H1 (cell line): ENCODE measurements at regions not wholly inside any gene's neighbourhood (a gene's known extent, or its start where the extent isn't known, plus 50 kb on each side); places are given as distances from the start of the nearest gene placed in this dataset.

Experiments used
- CTCF ChIA-PET: fragments of 300-600 bp; sonication (Branson Sonifier 250); formaldehyde crosslinking; loops from one replicate; lab custom pipeline; 2021; ENCODE audit not compliant: partially characterized antibody; lab: Charles Lee
- POLR2A ChIA-PET: fragments of 300-600 bp; sonication (Branson Sonifier 250); formaldehyde crosslinking; loops from one replicate; lab custom pipeline; 2021; ENCODE audit warnings: inconsistent platforms; ENCODE audit not compliant: partially characterized antibody; lab: Charles Lee
- DNase-seq, 2 experiments: peaks; one replicate each; pipeline versions ENCODE4 v3.0.0 to v3.0.0-alpha.2; 2010 to 2022; ENCODE audit warnings: low spot score in 2 of 2, low read depth in 1 of 2, mixed read lengths in 1 of 2
- FAIRE-seq: peaks from 2 replicates; lab custom pipeline; 2011; peaks lifted over from hg19 to GRCh38; lab: Jason Lieb, UNC
- H2AFZ ChIP-seq: 2 replicates; pipeline ENCODE4 v1.8.1; 2012; ENCODE audit warnings: low read length, inconsistent platforms
- H2AK5ac ChIP-seq: 2 replicates; pipeline ENCODE4 v1.6.1; 2013; ENCODE audit warnings: low read depth, low read length
- H2BK120ac ChIP-seq: replicated peaks from 2 replicates; pipeline ENCODE3; 2013; ENCODE audit warnings: low read depth, low read length, inconsistent platforms
- H2BK12ac ChIP-seq: 2 replicates; pipeline ENCODE4 v1.6.1; 2013; ENCODE audit warnings: low read depth, low read length
- H2BK15ac ChIP-seq: 2 replicates; pipeline ENCODE4 v1.6.1; 2013; ENCODE audit warnings: low read length
- H2BK20ac ChIP-seq: 2 replicates; pipeline ENCODE4 v1.6.1; 2013; ENCODE audit warnings: low read length
- H2BK5ac ChIP-seq: 2 replicates; pipeline ENCODE4 v1.6.1; 2013; ENCODE audit warnings: low read depth, low read length
- H3K14ac ChIP-seq: 2 replicates; pipeline ENCODE4 v1.6.1; 2013; ENCODE audit warnings: inconsistent platforms; ENCODE audit not compliant: insufficient read length
- H3K18ac ChIP-seq: 2 replicates; pipeline ENCODE4 v1.6.1; 2013; ENCODE audit warnings: low read length; ENCODE audit errors: extremely low read depth
- H3K23ac ChIP-seq: 2 replicates; pipeline ENCODE4 v1.6.1; 2013; ENCODE audit warnings: inconsistent platforms; ENCODE audit not compliant: insufficient read length
- H3K23me2 ChIP-seq: 2 replicates; pipeline ENCODE4 v1.6.1; 2013; ENCODE audit warnings: low read depth, low read length
- H3K27ac ChIP-seq: 2 replicates; pipeline ENCODE4 v1.6.1; 2011; ENCODE audit warnings: low read depth, low read length, inconsistent platforms
- H3K27me3 ChIP-seq, 4 experiments: replicated peaks in 1 of 4; 1 replicate in 1 of 4; 2 replicates in 3 of 4; pipeline versions ENCODE4 v1.6.1 to v1.8.1; 2011 to 2013; ENCODE audit warnings: low read length in 3 of 4, mild to moderate bottlenecking in 3 of 4, inconsistent platforms in 2 of 4, mixed read lengths in 2 of 4, moderate library complexity in 1 of 4; ENCODE audit not compliant: control insufficient read depth in 3 of 4, insufficient read depth in 3 of 4; ENCODE audit errors: extremely low read depth in 1 of 4
- H3K36me3 ChIP-seq, 4 experiments: 2 replicates each; pipeline versions ENCODE4 v1.6.1 to v1.8.1; 2011 to 2013; ENCODE audit warnings: mild to moderate bottlenecking in 4 of 4, low read length in 3 of 4, moderate library complexity in 2 of 4, control low read depth in 1 of 4, inconsistent platforms in 1 of 4; ENCODE audit not compliant: insufficient read depth in 4 of 4, control insufficient read depth in 2 of 4
- H3K4ac ChIP-seq: replicated peaks from 2 replicates; pipeline ENCODE3; 2013; ENCODE audit warnings: low read length, low read depth, mixed read lengths, inconsistent platforms; ENCODE audit not compliant: insufficient read length
- H3K4me1 ChIP-seq, 4 experiments: replicated peaks in 1 of 4; 1 replicate in 1 of 4; 2 replicates in 3 of 4; pipeline versions ENCODE4 v1.6.1 to v1.8.1; 2011 to 2013; ENCODE audit warnings: low read length in 3 of 4, inconsistent platforms in 2 of 4, mixed read lengths in 1 of 4; ENCODE audit not compliant: insufficient read depth in 4 of 4, control insufficient read depth in 3 of 4
- H3K4me2 ChIP-seq, 2 experiments: 2 replicates each; pipeline versions ENCODE4 v1.6.1 to v1.8.1; 2011 to 2013; ENCODE audit warnings: low read depth in 2 of 2, low read length in 2 of 2, control low read depth in 1 of 2, inconsistent platforms in 1 of 2, mild to moderate bottlenecking in 1 of 2; ENCODE audit not compliant: insufficient read depth in 1 of 2
- H3K4me3 ChIP-seq, 4 experiments: fragments of 200-600, 300-600 bp in 1 of 4; sonication (generic), shearing (Covaris generic), sonication (Bioruptor Twin) in 1 of 4; 2 replicates each; pipeline versions ENCODE4 v1.5.1 to v1.8.1; 2011 to 2016; ENCODE audit warnings: low read length in 4 of 4, low read depth in 3 of 4, control low read depth in 2 of 4, inconsistent platforms in 2 of 4, mild to moderate bottlenecking in 2 of 4, mixed read lengths in 1 of 4, moderate library complexity in 1 of 4; ENCODE audit not compliant: insufficient read depth in 2 of 4; ENCODE audit errors: extremely low read depth in 1 of 4
- H3K56ac ChIP-seq: replicated peaks from 2 replicates; pipeline ENCODE3; 2013; ENCODE audit warnings: low read depth, mild to moderate bottlenecking, mixed read lengths, low read length, inconsistent platforms; ENCODE audit not compliant: insufficient read length
- H3K79me1 ChIP-seq: 2 replicates; pipeline ENCODE4 v1.6.1; 2013; ENCODE audit warnings: low read depth, low read length, control low read depth
- H3K79me2 ChIP-seq, 2 experiments: 2 replicates each; pipeline versions ENCODE4 v1.6.1 to v1.8.1; 2012 to 2013; ENCODE audit warnings: low read length in 2 of 2, mild to moderate bottlenecking in 2 of 2, inconsistent platforms in 1 of 2; ENCODE audit not compliant: insufficient read depth in 2 of 2, control insufficient read depth in 1 of 2
- H3K9ac ChIP-seq, 4 experiments: replicated peaks in 1 of 4; 1 replicate in 1 of 4; 2 replicates in 3 of 4; pipeline versions ENCODE4 v1.6.1 to v1.8.1; 2011 to 2013; ENCODE audit warnings: low read depth in 3 of 4, low read length in 3 of 4, control low read depth in 2 of 4, mild to moderate bottlenecking in 2 of 4, moderate library complexity in 2 of 4, inconsistent platforms in 1 of 4; ENCODE audit errors: extremely low read depth in 1 of 4
- H3K9me3 ChIP-seq, 2 experiments: 2 replicates each; pipeline versions ENCODE4 v1.6.1 to v1.8.1; 2012 to 2013; ENCODE audit warnings: mild to moderate bottlenecking in 2 of 2, moderate library complexity in 2 of 2, control low read depth in 1 of 2, inconsistent platforms in 1 of 2, low read depth in 1 of 2, low read length in 1 of 2, mixed read lengths in 1 of 2; ENCODE audit not compliant: insufficient read depth in 2 of 2
- H4K20me1 ChIP-seq, 2 experiments: replicated peaks in 1 of 2; 2 replicates each; pipeline versions ENCODE3 to v1.8.1; 2011 to 2013; ENCODE audit warnings: inconsistent platforms in 2 of 2, low read length in 2 of 2, mild to moderate bottlenecking in 1 of 2; ENCODE audit not compliant: insufficient read depth in 2 of 2, control insufficient read depth in 1 of 2
- H4K5ac ChIP-seq: 2 replicates; pipeline ENCODE4 v1.6.1; 2013; ENCODE audit warnings: low read length, low read depth, mixed read lengths, inconsistent platforms; ENCODE audit not compliant: insufficient read length
- H4K8ac ChIP-seq: 2 replicates; pipeline ENCODE4 v1.8.0; 2013; ENCODE audit warnings: mild to moderate bottlenecking, moderate library complexity, low read length, inconsistent platforms; ENCODE audit not compliant: insufficient read depth; ENCODE audit errors: extremely low read depth
- H4K91ac ChIP-seq: replicated peaks from 2 replicates; pipeline ENCODE3; 2013; ENCODE audit warnings: low read length, mixed read lengths, inconsistent platforms; ENCODE audit not compliant: insufficient read length
- HDAC2 ChIP-seq, 2 experiments: fragments of 300-600 bp in 1 of 2; sonication (generic) in 1 of 2; IDR thresholded peaks; 2 replicates each; pipeline ENCODE4 v1.6.1; 2011 to 2012; ENCODE audit warnings: low read depth in 2 of 2, low read length in 2 of 2, mild to moderate bottlenecking in 2 of 2, moderate library complexity in 2 of 2, borderline replicate concordance in 1 of 2, inconsistent platforms in 1 of 2
- KDM1A ChIP-seq: fragments of 200-600, 300-600 bp; sonication (generic); IDR thresholded peaks from 2 replicates; pipeline ENCODE4 v1.7.1; 2016; ENCODE audit warnings: mild to moderate bottlenecking, low read length, borderline replicate concordance
- NANOG ChIP-seq: IDR thresholded peaks from 2 replicates; pipeline ENCODE4 v1.6.1; 2011; ENCODE audit warnings: low read length, low read depth, mild to moderate bottlenecking, inconsistent platforms; ENCODE audit not compliant: insufficient read depth, poor library complexity, severe bottlenecking
- TF ChIP-seq, protein P1 (sequence below): IDR thresholded peaks from 2 replicates; pipeline ENCODE4 v1.6.1; 2012; ENCODE audit warnings: inconsistent platforms

DNA sequence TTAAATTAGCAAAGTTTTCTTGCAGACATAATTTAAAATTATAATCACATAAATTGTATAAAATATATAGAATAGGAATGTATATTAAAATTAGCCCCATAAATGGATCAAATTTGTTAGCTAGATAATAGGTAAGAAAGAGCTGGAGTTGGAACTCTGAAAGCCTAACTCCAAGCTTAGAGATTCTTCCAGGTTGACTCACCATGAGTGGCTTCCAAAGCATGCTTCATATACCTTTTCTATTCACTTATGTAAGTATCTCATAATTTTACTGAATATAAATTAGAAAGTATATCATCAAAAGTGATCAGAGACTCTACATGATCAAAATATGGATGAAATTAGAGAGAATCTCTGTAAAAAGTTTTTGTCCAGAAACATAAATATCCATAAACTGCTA lies 320.7 kb upstream of the MAGI2 start:
- TF ChIP-seq KDM1A, result no peak
- no peak for TF ChIP-seq HDAC2 (IDR thresholded peaks at IDR 0.05; ENCODE audit: borderline replicate concordance in 1 of 2, low read depth in 2 of 2, low read length in 2 of 2)
- no peak for TF ChIP-seq NANOG
- TF ChIP-seq, protein P1, sequence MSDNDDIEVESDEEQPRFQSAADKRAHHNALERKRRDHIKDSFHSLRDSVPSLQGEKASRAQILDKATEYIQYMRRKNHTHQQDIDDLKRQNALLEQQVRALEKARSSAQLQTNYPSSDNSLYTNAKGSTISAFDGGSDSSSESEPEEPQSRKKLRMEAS, result no peak
- H3K36me3 ChIP-seq, result no peaks in the 10 kb centered on the region
- no peak overlapping the region for H4K8ac ChIP-seq
- no peak overlapping the region for H2AK5ac ChIP-seq
- no peak overlapping the region for H3K18ac ChIP-seq
- ChIA-PET POLR2A (no interaction called here), CTCF (no interaction called here)
- H3K4me1 ChIP-seq, result no peaks in the 10 kb centered on the region
- no peak overlapping the region for H3K27ac ChIP-seq
- no peak for FAIRE-seq
- H3K9ac ChIP-seq, result no peak overlapping the region
- no peaks in the 10 kb centered on the region for H3K27me3 ChIP-seq
- H3K79me1 ChIP-seq, result no peaks in the 10 kb centered on the region
- H2BK120ac ChIP-seq, result no peak overlapping the region
- H3K79me2 ChIP-seq, result no peaks in the 10 kb centered on the region
- H3K9me3 ChIP-seq, result no peaks in the 10 kb centered on the region
- no peak overlapping the region for H4K91ac ChIP-seq
- H2BK15ac ChIP-seq, result no peak overlapping the region
- no peak overlapping the region for H3K4me3 ChIP-seq
- DNase-seq, result no peak
- H3K56ac ChIP-seq, result no peak overlapping the region
- H3K23me2 ChIP-seq, result no peaks in the 10 kb centered on the region
- H3K4me2 ChIP-seq, result no peak overlapping the region
- no peak overlapping the region for H3K4ac ChIP-seq
- no peak overlapping the region for H2BK5ac ChIP-seq
- no peak overlapping the region for H3K23ac ChIP-seq
- no peak overlapping the region for H2BK20ac ChIP-seq
- no peaks in the 10 kb centered on the region for H4K20me1 ChIP-seq
- no peak overlapping the region for H3K14ac ChIP-seq
- no peak overlapping the region for H4K5ac ChIP-seq
- no peak overlapping the region for H2AFZ ChIP-seq
- H2BK12ac ChIP-seq, result no peak overlapping the region
